Esophagus (tissue), 2 donors: ENCODE measurements at regions not wholly inside any gene's neighbourhood (a gene's known extent, or its start where the extent isn't known, plus 50 kb on each side); places are given as distances from the start of the nearest gene placed in this dataset.

Source experiments
- H3K27ac ChIP-seq, 2 donors: one replicate each; pipeline ENCODE4 v1.5.1; 2013; ENCODE audit warnings: low read depth in 2 of 2, mild to moderate bottlenecking in 2 of 2, inconsistent platforms in 1 of 2, low read length in 1 of 2, moderate library complexity in 1 of 2
- H3K27me3 ChIP-seq, 2 donors: one replicate each; pipeline ENCODE4 v1.6.1; 2013; ENCODE audit warnings: low read length in 2 of 2, control low read depth in 1 of 2, mild to moderate bottlenecking in 1 of 2; ENCODE audit not compliant: insufficient read depth in 2 of 2, control insufficient read depth in 1 of 2
- H3K36me3 ChIP-seq, 2 donors: one replicate each; pipeline ENCODE4 v1.6.1; 2013; ENCODE audit warnings: low read length in 1 of 2; ENCODE audit not compliant: control insufficient read depth in 2 of 2, insufficient read depth in 2 of 2
- H3K4me1 ChIP-seq, 2 donors: one replicate each; pipeline ENCODE4 v1.6.1; 2013; ENCODE audit warnings: low read length in 1 of 2; ENCODE audit not compliant: control insufficient read depth in 2 of 2, insufficient read depth in 2 of 2
- H3K4me3 ChIP-seq, 2 donors: one replicate each; pipeline ENCODE4 v1.5.1; 2013; ENCODE audit warnings: low read length in 2 of 2, mild to moderate bottlenecking in 2 of 2, low read depth in 1 of 2, moderate library complexity in 1 of 2
- H3K9me3 ChIP-seq, 2 donors: one replicate each; pipeline ENCODE4 v1.6.1; 2013; ENCODE audit warnings: mild to moderate bottlenecking in 2 of 2, low read depth in 1 of 2, low read length in 1 of 2, moderate library complexity in 1 of 2; ENCODE audit not compliant: control insufficient read depth in 2 of 2, insufficient read depth in 1 of 2
- WGBS, 2 donors: extraction: QIAGEN DNeasy Blood & Tissue Kit; methylation state at CpG; one replicate each; pipeline ENCODE4 v1.1.7; 2013; 5-methylcytosine and 5-hydroxymethylcytosine counted together
- donor health status: healthy with polysubstance abuse.
- donor health status: Bipolar disorder and iron deficiency.

DNA sequence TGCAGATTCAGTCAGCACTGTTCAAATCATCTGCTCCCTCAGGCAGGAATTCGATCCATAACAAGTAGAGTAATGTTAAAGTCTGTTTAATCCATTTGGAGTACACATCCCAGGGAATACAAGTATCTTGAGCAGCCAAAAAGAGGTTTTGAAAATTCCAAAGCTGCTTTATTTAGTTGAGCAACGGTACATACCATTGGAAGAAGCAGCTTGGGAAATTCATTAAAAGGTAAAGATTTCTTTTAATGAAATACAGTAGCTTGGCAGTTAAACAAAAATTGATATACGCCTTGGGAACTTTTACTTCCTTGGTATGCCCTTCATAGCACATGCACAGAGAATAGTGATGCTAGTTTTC is 153.8 kb downstream of the LRIG3 start:
- Histone ChIP-seq H3K27ac (no peak overlapping the region), H3K27me3 (no peaks in the 10 kb centered on the region)
- 49 to 68% methylated on average over 3 of the region's 3 CpGs for WGBS, 2 donors

DNA sequence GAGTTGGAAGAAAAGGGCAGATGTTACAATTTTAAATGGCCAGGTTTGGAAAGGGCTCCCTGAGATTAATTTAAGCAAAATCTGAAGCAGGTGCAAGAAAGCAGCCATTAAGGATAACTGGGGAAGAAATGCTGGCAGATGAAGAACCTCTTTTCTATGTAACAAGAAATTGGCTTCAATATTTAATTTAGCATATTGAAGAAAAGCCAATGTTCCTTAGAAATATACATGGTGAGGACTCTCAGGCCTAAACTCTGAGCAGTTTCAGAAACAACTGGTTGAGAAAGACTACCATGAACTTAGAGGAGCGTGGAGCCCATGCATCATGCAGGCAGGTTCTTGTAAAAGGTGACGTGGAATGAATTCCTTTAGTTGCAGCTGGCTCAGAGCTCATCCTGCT is 152.8 kb downstream of the LRIG3 start:
- WGBS, 2 donors: 69 to 76% methylated on average over 2 of the region's 2 CpGs
- H3K4me3 ChIP-seq: no peak overlapping the region
- no peak overlapping the region for H3K27ac ChIP-seq
- no peaks in the 10 kb centered on the region for H3K27me3 ChIP-seq
- H3K4me1 ChIP-seq: no peaks in the 10 kb centered on the region
- H3K9me3 ChIP-seq: no peaks in the 10 kb centered on the region
- no peaks in the 10 kb centered on the region for H3K36me3 ChIP-seq

More for the DNA sequence above, 153.8 kb downstream of the LRIG3 start:
- Histone ChIP-seq H3K4me1 (no peaks in the 10 kb centered on the region), H3K36me3 (no peaks in the 10 kb centered on the region), H3K9me3 (no peaks in the 10 kb centered on the region), H3K4me3 (no peak overlapping the region)

DNA sequence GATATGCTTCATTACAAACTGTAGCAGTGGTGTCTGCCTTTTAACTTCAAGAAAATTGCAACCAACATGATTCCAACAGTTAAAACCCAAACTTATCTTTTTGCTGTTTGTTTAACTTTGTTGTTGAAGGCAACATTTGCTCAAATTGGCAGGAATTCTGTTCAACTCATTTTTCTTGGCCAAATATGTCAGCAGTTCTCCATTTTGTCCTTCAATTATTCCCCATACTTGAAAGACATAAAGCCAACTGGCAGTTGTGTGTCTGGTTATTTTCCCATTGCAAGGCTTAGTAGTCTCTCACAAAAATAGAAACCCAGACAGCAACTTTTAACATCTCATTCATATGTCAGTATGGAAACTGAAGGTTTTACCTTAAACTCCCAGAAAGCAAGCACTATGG is 146.3 kb downstream of the LRIG3 start:
- no peaks in the 10 kb centered on the region for H3K36me3 ChIP-seq
- H3K27ac ChIP-seq: no peak overlapping the region
- no peaks in the 10 kb centered on the region for H3K4me1 ChIP-seq
- no peaks in the 10 kb centered on the region for H3K27me3 ChIP-seq
- no peak overlapping the region for H3K4me3 ChIP-seq
- H3K9me3 ChIP-seq: no peaks in the 10 kb centered on the region

DNA sequence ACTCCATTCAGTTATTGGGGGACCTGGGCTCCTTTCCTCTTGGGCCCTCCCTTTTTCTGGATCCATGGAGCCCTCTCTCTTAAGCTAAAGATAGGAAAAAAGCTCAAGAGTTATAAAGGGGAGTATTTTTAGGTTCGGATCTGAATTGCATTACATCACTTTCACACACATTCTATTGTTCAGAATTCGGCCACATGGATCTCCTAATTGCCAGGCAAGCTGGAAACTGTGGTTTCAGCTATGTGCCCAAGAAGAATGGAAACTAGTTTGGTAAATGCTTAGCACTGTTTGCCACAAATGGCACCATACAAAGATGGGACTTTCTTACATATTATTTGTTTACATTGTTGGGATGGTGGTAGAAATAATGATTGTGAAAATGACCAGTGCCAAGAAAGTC is 145.6 kb downstream of the LRIG3 start:
- no peak overlapping the region for H3K4me3 ChIP-seq
- H3K9me3 ChIP-seq: no peaks in the 10 kb centered on the region
- no peaks in the 10 kb centered on the region for H3K4me1 ChIP-seq
- no peaks in the 10 kb centered on the region for H3K36me3 ChIP-seq
- H3K27ac ChIP-seq: no peak overlapping the region
- no peaks in the 10 kb centered on the region for H3K27me3 ChIP-seq
- 65 to 71% methylated on average over 2 of the region's 2 CpGs for WGBS, 2 donors

DNA sequence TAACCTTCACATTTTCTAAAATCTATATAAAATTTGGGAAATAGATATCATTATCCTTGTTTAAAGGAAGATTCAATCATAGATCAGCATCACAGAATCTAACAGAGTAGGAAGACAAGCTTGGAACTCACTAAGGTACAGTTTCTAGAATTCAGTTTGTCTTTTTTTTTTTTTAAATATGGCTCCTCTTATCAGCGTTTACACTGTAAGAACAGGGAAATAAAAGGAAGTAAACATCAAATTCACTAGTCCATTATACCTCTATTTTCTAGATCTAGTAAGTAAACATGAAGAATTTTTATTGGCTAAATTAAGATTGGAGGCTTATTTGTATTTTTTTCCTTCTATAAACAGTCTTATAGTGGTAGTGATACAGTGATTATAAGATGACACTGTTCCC is 144.9 kb downstream of the LRIG3 start:
- H3K4me1 ChIP-seq: no peaks in the 10 kb centered on the region
- no peaks in the 10 kb centered on the region for H3K27me3 ChIP-seq
- no peak overlapping the region for H3K4me3 ChIP-seq
- WGBS, 2 donors: 70 to 96% methylated on average over 1 of the region's 1 CpG
- H3K27ac ChIP-seq: no peak overlapping the region
- no peaks in the 10 kb centered on the region for H3K9me3 ChIP-seq
- H3K36me3 ChIP-seq: no peaks in the 10 kb centered on the region

DNA sequence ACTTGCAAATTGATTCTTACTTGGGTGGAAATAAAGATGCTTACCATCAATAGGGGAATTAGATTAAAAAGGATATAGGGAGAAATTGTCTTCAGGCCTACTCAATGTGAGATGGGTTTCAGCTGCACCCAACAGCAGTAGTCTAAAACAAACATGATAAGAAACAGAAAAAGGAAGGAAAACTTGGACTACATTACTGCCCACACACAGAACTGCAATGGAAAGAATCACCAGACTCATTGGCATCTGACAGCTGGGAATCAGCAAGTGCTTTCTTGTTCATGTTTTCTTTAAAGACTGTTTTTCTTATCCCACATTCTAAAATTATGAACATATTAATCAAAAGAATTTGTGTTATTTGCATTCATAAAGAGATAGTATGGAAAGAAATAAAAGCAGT is 144.2 kb downstream of the LRIG3 start:
- no peaks in the 10 kb centered on the region for H3K36me3 ChIP-seq
- no peak overlapping the region for H3K4me3 ChIP-seq
- H3K27ac ChIP-seq: no peak overlapping the region
- no peaks in the 10 kb centered on the region for H3K9me3 ChIP-seq
- H3K4me1 ChIP-seq: no peaks in the 10 kb centered on the region
- no peaks in the 10 kb centered on the region for H3K27me3 ChIP-seq

DNA sequence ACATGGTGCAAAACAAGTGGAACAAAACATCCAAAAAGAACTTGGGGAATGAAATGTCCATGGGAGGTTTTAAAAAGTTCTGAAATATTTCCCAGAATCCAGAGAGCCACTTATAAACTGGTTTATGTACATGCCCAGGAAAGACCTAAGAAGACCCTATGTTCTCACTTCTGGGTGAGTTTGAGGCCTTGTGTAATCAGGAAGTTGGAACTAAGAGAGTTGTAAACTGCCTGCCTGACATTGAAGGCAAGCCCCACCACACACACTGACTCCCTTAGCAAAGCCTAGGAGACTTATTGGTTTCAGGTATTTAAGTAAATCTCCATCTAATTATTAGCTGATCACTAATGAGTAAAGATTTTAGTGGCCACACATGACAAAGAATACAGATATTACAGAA is 142.5 kb downstream of the LRIG3 start:
- Histone ChIP-seq H3K27me3 (no peaks in the 10 kb centered on the region), H3K36me3 (no peaks in the 10 kb centered on the region), H3K27ac (no peak overlapping the region), H3K9me3 (no peaks in the 10 kb centered on the region), H3K4me3 (no peak overlapping the region), H3K4me1 (no peaks in the 10 kb centered on the region)

DNA sequence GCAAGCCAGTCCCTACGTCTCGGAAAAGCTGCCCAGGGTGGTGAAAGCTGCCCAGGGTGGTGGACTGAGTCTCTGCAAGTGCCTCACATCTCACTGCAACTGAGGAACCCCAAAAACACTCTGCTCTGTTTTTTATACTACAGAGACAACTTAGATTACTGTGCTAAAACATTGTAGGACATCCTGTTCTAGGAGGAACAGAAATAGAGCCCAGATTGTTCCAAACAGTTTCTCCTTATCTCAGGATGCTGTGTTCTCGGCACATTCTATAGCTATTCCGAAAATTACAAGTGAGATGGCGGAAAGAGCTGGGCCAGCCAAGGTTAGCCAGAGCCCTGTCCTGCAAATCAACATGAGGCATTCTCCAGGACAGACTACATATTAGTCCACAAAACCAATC is 138.7 kb downstream of the LRIG3 start:
- no peaks in the 10 kb centered on the region for H3K36me3 ChIP-seq
- H3K27ac ChIP-seq: no peak overlapping the region
- H3K9me3 ChIP-seq: no peaks in the 10 kb centered on the region
- H3K27me3 ChIP-seq: no peaks in the 10 kb centered on the region
- 91 to 93% methylated on average over 5 of the region's 5 CpGs for WGBS, 2 donors
- no peaks in the 10 kb centered on the region for H3K4me1 ChIP-seq
- no peak overlapping the region for H3K4me3 ChIP-seq

DNA sequence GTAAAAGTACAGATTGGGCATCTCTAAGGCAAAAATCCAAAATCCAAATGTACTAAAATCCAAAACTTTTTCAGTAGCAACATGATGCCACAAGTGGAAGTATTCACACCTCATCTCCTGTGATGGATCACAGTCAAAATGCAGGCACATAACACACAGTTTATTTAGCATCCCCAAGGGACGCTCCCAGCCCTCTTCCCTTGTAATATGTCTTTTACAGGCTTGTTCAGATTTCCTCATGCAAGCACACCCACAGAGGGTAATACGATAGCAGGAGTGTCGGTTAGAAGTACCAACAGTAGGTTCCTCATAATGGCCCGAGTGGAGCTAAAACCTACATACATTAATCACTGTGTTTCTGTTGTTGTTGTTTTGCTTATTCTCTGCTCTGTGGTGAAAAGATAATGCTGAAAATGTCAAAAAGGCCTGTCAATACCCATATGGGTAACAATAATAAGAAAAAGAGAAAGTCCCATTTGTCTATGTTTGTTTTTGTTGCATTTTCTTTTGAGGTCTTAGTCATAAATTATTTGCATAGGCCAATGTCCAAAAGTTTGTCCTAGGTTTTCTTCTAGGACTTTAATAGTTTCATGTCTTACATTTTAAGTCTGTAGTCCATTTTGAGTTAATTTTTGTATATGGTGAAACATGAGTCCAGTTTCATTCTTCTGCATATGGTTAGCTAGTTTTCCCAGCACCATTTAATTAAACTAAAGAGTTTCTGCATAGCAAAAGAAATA is 133.1 kb downstream of the LRIG3 start:
- Histone ChIP-seq H3K27me3 (no peaks in the 10 kb centered on the region), H3K4me3 (no peak overlapping the region), H3K4me1 (no peaks in the 10 kb centered on the region), H3K27ac (no peak overlapping the region), H3K9me3 (no peaks in the 10 kb centered on the region), H3K36me3 (no peaks in the 10 kb centered on the region)
- 82 to 92% methylated on average over 4 of the region's 4 CpGs for WGBS, 2 donors

DNA sequence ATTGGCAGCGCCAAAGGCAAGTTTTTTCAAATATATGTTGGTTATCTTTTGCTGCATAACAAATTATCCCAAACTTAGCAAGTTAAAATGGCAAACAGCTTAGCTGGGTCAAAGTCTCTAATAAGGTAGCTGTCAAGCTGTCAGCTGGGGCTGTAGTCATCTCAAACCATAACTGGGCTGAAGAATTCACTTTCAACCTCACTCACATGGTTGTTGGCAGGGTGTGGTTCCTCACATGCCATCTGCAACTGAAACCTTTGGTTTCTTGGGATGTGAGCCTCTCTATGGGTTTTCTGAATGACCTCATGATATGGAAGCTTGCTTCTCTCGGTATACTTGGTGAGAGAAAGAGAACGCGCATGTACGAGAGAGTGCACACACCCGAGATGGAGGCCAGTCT is 125.4 kb downstream of the LRIG3 start:
- H3K27ac ChIP-seq: no peak overlapping the region
- no peaks in the 10 kb centered on the region for H3K9me3 ChIP-seq
- H3K4me3 ChIP-seq: no peak overlapping the region
- H3K27me3 ChIP-seq: no peaks in the 10 kb centered on the region
- H3K36me3 ChIP-seq: no peaks in the 10 kb centered on the region
- no peaks in the 10 kb centered on the region for H3K4me1 ChIP-seq
- 95 to 97% methylated on average over 6 of the region's 6 CpGs for WGBS, 2 donors
